Gastroesophageal sphincter (tissue), 4 donors: ENCODE measurements at regions not wholly inside any gene's neighbourhood (a gene's known extent, or its start where the extent isn't known, plus 50 kb on each side); places are given as distances from the start of the nearest gene placed in this dataset.

ENCODE experiments used
- ATAC-seq: fragments of 150-250 bp; one replicate; pipeline ENCODE4 v1.9.1; 2016; ENCODE audit warnings: mild to moderate bottlenecking, moderate library complexity
- H3K27ac ChIP-seq, 4 donors: fragments of 200-600 bp; sonication (generic) in 3 of 4; 1 replicate in 3 of 4; 2 replicates in 1 of 4; pipeline ENCODE4 v1.5.1; 2016 to 2019
- H3K27me3 ChIP-seq: fragments of 200-600 bp; sonication (generic); one replicate; pipeline ENCODE4 v1.5.1; 2019
- H3K36me3 ChIP-seq, 2 donors: fragments of 200-600 bp; sonication (generic); one replicate each; pipeline ENCODE4 v1.5.1; 2019; ENCODE audit warnings: control low read depth in 1 of 2
- H3K4me1 ChIP-seq, 3 donors: fragments of 200-600 bp; sonication (generic); 1 replicate in 2 of 3; 2 replicates in 1 of 3; pipeline ENCODE4 v1.5.1; 2016 to 2019; ENCODE audit warnings: control low read depth in 2 of 3
- H3K4me3 ChIP-seq, 2 donors: fragments of 200-600 bp; sonication (generic); one replicate each; pipeline ENCODE4 v1.5.1; 2019; ENCODE audit warnings: mild to moderate bottlenecking in 1 of 2, moderate library complexity in 1 of 2
- H3K9me3 ChIP-seq, 3 donors: fragments of 200-600 bp; sonication (generic); one replicate each; pipeline ENCODE4 v1.5.1; 2017 to 2019; ENCODE audit warnings: control low read depth in 2 of 3
- CTCF ChIP-seq, 4 experiments: fragments of 200-600 bp in 2 of 4; fragments of 450-650 bp in 2 of 4; sonication (generic) in 1 of 4; IDR thresholded peaks; one replicate each; pipeline ENCODE4 v1.5.1; 2017 to 2019; ENCODE audit warnings: antibody characterized with exemption in 4 of 4, mild to moderate bottlenecking in 2 of 4, moderate library complexity in 2 of 4
- EP300 ChIP-seq: sonication (generic); formaldehyde crosslinking; IDR thresholded peaks from one replicate; pipeline ENCODE4 v1.6.1; 2017; ENCODE audit warnings: antibody characterized with exemption, mild to moderate bottlenecking
- POLR2A ChIP-seq, 2 donors: fragments of 450-650 bp; IDR thresholded peaks; one replicate each; pipeline ENCODE4 v1.6.1; 2017; ENCODE audit warnings: antibody characterized with exemption in 2 of 2, mild to moderate bottlenecking in 2 of 2, moderate library complexity in 1 of 2
- POLR2AphosphoS5 ChIP-seq: sonication (generic); formaldehyde crosslinking; IDR thresholded peaks from one replicate; pipeline ENCODE4 v1.6.1; 2017; ENCODE audit warnings: antibody characterized with exemption
- WGBS, 2 donors: methylation state at CpG; one replicate each; pipeline ENCODE4 v1.1.5; 2018; ENCODE audit warnings: low coverage in 1 of 2; 5-methylcytosine and 5-hydroxymethylcytosine counted together

GRCh38 chr5:125856949-125857348 lies 566.3 kb upstream of the GRAMD2B start:
- no peaks in the 10 kb centered on the region for H3K36me3 ChIP-seq
- H3K27me3 ChIP-seq: no peaks in the 10 kb centered on the region
- TF ChIP-seq EP300 (no peak), CTCF (IDR thresholded peaks at IDR 0.05) (no peak), POLR2AphosphoS5 (no peak), POLR2A (IDR thresholded peaks at IDR 0.05) (no peak)
- no peak for ATAC-seq
- no peaks in the 10 kb centered on the region for H3K4me1 ChIP-seq
- 49 to 57% methylated on average over 3 of the region's 3 CpGs for WGBS, 2 donors
- peaks cover 0 to 4% (median 0%) of the 10 kb centered on the region in 3 donors for H3K9me3 ChIP-seq
- H3K27ac ChIP-seq: no peak overlapping the region
- no peak overlapping the region for H3K4me3 ChIP-seq

GRCh38 chr5:125863579-125863978 lies 559.6 kb upstream of the GRAMD2B start:
- TF ChIP-seq CTCF (IDR thresholded peaks at IDR 0.05) (no peak), EP300 (no peak), POLR2AphosphoS5 (no peak), POLR2A (IDR thresholded peaks at IDR 0.05) (no peak)
- Histone ChIP-seq H3K4me3 (no peak overlapping the region), H3K27me3 (no peaks in the 10 kb centered on the region), H3K27ac (no peak overlapping the region), H3K9me3 (no peaks in the 10 kb centered on the region), H3K4me1 (no peaks in the 10 kb centered on the region), H3K36me3 (no peaks in the 10 kb centered on the region)
- no peak for ATAC-seq
- WGBS, 2 donors: 100% methylated on average over 2 of the region's 2 CpGs

- Histone ChIP-seq H3K27ac (no peak overlapping the region), H3K27me3 (no peaks in the 10 kb centered on the region), H3K9me3 (no peaks in the 10 kb centered on the region), H3K4me3 (no peak overlapping the region), H3K4me1 (no peaks in the 10 kb centered on the region), H3K36me3 (no peaks in the 10 kb centered on the region)
- whole genome bisulfite sequencing, 2 donors: 35 to 39% methylated on average over 4 of the region's 4 CpGs
- TF ChIP-seq CTCF (IDR thresholded peaks at IDR 0.05) (no peak), EP300 (no peak), POLR2A (IDR thresholded peaks at IDR 0.05) (no peak), POLR2AphosphoS5 (no peak)
- no peak for ATAC-seq
Observed at GRCh38 chr5:125865166-125865815, 557.9 kb upstream of the GRAMD2B start.

- no peak overlapping the region for H3K4me3 ChIP-seq
- no peaks in the 10 kb centered on the region for H3K36me3 ChIP-seq
- no peak for ATAC-seq
- H3K4me1 ChIP-seq: no peaks in the 10 kb centered on the region
- TF ChIP-seq EP300 (no peak), POLR2AphosphoS5 (no peak), CTCF (IDR thresholded peaks at IDR 0.05) (no peak), POLR2A (IDR thresholded peaks at IDR 0.05) (no peak)
- 70 to 88% methylated on average over 1 of the region's 1 CpG for WGBS, 2 donors
- no peaks in the 10 kb centered on the region for H3K27me3 ChIP-seq
- H3K9me3 ChIP-seq: no peaks in the 10 kb centered on the region
- no peak overlapping the region for H3K27ac ChIP-seq
Observed at GRCh38 chr5:125868036-125868435, 555.2 kb upstream of the GRAMD2B start.

- Histone ChIP-seq H3K4me3 (no peak overlapping the region), H3K27me3 (no peaks in the 10 kb centered on the region), H3K4me1 (no peaks in the 10 kb centered on the region), H3K9me3 (no peaks in the 10 kb centered on the region), H3K27ac (no peak overlapping the region), H3K36me3 (no peaks in the 10 kb centered on the region)
- WGBS, 2 donors: 20 to 23% methylated on average over 2 of the region's 2 CpGs
- no peak for ATAC-seq
- no peak for TF ChIP-seq POLR2AphosphoS5
- TF ChIP-seq EP300: no peak
- TF ChIP-seq CTCF (IDR thresholded peaks at IDR 0.05): no peak
- no peak for TF ChIP-seq POLR2A (IDR thresholded peaks at IDR 0.05)
Observed at GRCh38 chr5:125870256-125870655, 553.0 kb upstream of the GRAMD2B start.
